ENCODE measurements at regions not wholly inside any gene's neighbourhood (a gene's known extent, or its start where the extent isn't known, plus 50 kb on each side); places are given as distances from the start of the nearest gene placed in this dataset.

- TF ChIP-seq, protein P1, sequence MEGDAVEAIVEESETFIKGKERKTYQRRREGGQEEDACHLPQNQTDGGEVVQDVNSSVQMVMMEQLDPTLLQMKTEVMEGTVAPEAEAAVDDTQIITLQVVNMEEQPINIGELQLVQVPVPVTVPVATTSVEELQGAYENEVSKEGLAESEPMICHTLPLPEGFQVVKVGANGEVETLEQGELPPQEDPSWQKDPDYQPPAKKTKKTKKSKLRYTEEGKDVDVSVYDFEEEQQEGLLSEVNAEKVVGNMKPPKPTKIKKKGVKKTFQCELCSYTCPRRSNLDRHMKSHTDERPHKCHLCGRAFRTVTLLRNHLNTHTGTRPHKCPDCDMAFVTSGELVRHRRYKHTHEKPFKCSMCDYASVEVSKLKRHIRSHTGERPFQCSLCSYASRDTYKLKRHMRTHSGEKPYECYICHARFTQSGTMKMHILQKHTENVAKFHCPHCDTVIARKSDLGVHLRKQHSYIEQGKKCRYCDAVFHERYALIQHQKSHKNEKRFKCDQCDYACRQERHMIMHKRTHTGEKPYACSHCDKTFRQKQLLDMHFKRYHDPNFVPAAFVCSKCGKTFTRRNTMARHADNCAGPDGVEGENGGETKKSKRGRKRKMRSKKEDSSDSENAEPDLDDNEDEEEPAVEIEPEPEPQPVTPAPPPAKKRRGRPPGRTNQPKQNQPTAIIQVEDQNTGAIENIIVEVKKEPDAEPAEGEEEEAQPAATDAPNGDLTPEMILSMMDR (conservative IDR thresholded peaks at IDR 0.05; ENCODE audit: low read length) = no peak
- TF ChIP-seq EZH2phosphoT487 (IDR thresholded peaks at IDR 0.05; ENCODE audit: borderline replicate concordance, low read depth, low read length) = no peak
These were observed 237.5 kb downstream of the PCDH7 start for GRCh38 chr4:30957706-30958105.
